AG10803 (cell line): ENCODE measurements at regions not wholly inside any gene's neighbourhood (a gene's known extent, or its start where the extent isn't known, plus 50 kb on each side); places are given as distances from the start of the nearest gene placed in this dataset.

Experiments
- DNase-seq: peaks from one replicate; pipeline ENCODE4 v3.0.0; 2010; ENCODE audit warnings: low read depth
- H3K4me3 ChIP-seq: 2 replicates; pipeline ENCODE4 v1.5.1; 2011; ENCODE audit warnings: mild to moderate bottlenecking, low read length, control low read depth
- TF ChIP-seq, protein P1 (sequence below): conservative IDR thresholded peaks from 2 replicates; pipeline ENCODE4 v1.5.1; 2011; ENCODE audit warnings: mild to moderate bottlenecking, low read length, control low read depth, inconsistent platforms

DNA sequence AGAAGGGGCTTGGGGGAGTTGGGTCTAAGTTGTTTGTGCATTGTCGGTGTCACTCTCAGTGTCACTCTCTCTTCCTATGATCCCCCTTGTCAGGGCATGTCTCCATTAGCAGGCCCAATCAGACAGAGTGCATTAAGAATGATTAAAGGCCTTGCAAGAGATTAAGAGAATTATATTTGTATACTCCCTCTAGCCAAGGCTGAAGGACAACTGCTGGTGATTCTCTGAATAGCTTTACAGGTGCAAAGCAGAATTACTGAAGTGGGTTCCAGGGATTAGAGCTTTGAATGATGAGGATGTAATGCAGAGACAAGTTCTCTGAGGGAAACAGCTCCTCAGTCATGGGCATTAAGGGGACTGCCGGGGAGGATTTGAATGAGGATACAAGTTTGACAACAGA lies 104.8 kb upstream of the LGALSL start:
- TF ChIP-seq, protein P1, sequence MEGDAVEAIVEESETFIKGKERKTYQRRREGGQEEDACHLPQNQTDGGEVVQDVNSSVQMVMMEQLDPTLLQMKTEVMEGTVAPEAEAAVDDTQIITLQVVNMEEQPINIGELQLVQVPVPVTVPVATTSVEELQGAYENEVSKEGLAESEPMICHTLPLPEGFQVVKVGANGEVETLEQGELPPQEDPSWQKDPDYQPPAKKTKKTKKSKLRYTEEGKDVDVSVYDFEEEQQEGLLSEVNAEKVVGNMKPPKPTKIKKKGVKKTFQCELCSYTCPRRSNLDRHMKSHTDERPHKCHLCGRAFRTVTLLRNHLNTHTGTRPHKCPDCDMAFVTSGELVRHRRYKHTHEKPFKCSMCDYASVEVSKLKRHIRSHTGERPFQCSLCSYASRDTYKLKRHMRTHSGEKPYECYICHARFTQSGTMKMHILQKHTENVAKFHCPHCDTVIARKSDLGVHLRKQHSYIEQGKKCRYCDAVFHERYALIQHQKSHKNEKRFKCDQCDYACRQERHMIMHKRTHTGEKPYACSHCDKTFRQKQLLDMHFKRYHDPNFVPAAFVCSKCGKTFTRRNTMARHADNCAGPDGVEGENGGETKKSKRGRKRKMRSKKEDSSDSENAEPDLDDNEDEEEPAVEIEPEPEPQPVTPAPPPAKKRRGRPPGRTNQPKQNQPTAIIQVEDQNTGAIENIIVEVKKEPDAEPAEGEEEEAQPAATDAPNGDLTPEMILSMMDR = no peak
- H3K4me3 ChIP-seq = no peak overlapping the region
- no peak for DNase-seq

DNA sequence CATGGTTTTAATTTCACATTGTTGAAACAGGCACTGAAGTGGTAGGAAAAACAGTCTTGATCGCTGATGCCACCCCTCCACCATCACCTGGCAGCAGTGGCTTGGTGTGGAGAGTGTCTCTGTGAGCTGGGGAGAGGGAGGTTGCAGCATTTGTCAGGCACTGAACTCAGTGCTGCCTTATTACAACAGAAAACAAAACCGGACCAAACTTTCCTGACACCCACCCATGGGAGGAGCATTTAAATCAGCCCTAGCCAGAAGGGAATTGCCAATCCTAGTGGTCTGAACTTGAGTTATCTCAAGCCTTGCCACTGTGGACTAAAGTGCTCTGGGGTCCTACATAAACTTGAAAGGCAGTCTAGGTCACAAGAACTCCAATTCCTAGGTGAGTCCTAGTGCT lies 103.0 kb upstream of the LGALSL start:
- no peak overlapping the region for H3K4me3 ChIP-seq
- TF ChIP-seq, protein P1 = no peak
- DNase-seq = no peak

DNA sequence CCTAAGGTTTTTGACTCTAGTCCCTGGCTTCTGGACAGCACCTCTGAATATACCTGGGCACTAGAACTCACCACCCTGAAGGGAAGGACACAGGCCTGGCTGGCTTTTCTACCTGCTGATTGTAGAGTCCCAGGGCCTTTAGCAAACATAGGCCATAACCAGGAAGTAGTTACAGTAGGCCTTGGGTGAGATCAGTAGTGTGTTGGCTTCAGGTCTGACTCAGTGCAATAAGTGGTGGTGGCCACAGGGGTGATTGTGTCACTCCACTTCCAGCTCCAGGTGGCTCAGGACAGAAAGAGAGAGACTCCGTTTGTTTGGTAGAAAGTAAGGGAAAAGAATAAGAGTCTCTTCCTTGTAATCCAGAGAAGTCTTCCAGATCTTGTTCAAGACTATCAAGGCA lies 101.7 kb upstream of the LGALSL start:
- DNase-seq = no peak
- TF ChIP-seq, protein P1 = no peak
- no peak overlapping the region for H3K4me3 ChIP-seq

- DNase-seq = peak; percentile 78
- TF ChIP-seq, protein P1 = no peak
- H3K4me3 ChIP-seq = no peak overlapping the region
Measured at GRCh38 chr2:64354857-64355680, 98.9 kb upstream of the LGALSL start.

- no peak for DNase-seq
- TF ChIP-seq, protein P1 = no peak
- H3K4me3 ChIP-seq = no peak overlapping the region
Measured at GRCh38 chr2:64356906-64357305, 97.1 kb upstream of the LGALSL start.

GRCh38 chr2:64359171-64359891 lies 94.6 kb upstream of the LGALSL start:
- no peak overlapping the region for H3K4me3 ChIP-seq
- DNase-seq = peak; percentile 8
- TF ChIP-seq, protein P1 = no peak
